GM12878 (cell line): ENCODE measurements at regions not wholly inside any gene's neighbourhood (a gene's known extent, or its start where the extent isn't known, plus 50 kb on each side); places are given as distances from the start of the nearest gene placed in this dataset.

Experiments used
- ATAC-seq: fragments of 200-7000 bp; cut with Tn5 transposase; 3 replicates; pipeline ENCODE4 v1.9.1; 2020; ENCODE audit warnings: mild to moderate bottlenecking, moderate library complexity
- BruUV-seq: library from RNA; stranded (reverse); fragments of 400-500 nt; replicated peaks from 2 replicates; lab custom pipeline; 2021; lab: Mats Ljungman, UMichigan
- CTCF ChIA-PET: fragments of 300-600 bp; sonication (Branson Sonifier 250); formaldehyde crosslinking; extraction: SDS; loops from one replicate; lab custom pipeline; 2021; ENCODE audit warnings: inconsistent platforms; lab: Yijun Ruan, JAX
- POLR2A ChIA-PET: fragments of 350-600 bp; formaldehyde crosslinking; extraction: SDS; loops from one replicate; lab custom pipeline; 2021; ENCODE audit warnings: inconsistent platforms; lab: Charles Lee
- RAD21 ChIA-PET: fragments of 300-600 bp; sonication (Branson Sonifier 250); formaldehyde crosslinking; loops from one replicate; lab custom pipeline; 2023; ENCODE audit warnings: antibody characterized with exemption; ENCODE audit not compliant: unreplicated experiment; lab: Charles Lee
- SMC1A ChIA-PET: fragments of 300-600 bp; sonication (Branson Sonifier 250); formaldehyde crosslinking; loops from one replicate; lab custom pipeline; 2023; ENCODE audit not compliant: unreplicated experiment, uncharacterized antibody; lab: Charles Lee
- DNase-seq: peaks from one replicate; pipeline ENCODE4 v3.0.0-alpha.2; 2011; ENCODE audit warnings: low read depth, low spot score
- FAIRE-seq: peaks from 3 replicates; lab custom pipeline; 2011; peaks lifted over from hg19 to GRCh38; lab: Jason Lieb, UNC
- H2AFZ ChIP-seq: 2 replicates; pipeline ENCODE4 v1.6.0; 2011; ENCODE audit warnings: low read depth, low read length, control low read depth; ENCODE audit not compliant: control insufficient read depth
- H3K27ac ChIP-seq: 2 replicates; pipeline ENCODE4 v1.5.1; 2011; ENCODE audit warnings: control low read depth; ENCODE audit not compliant: control insufficient read depth, insufficient read depth
- H3K27me3 ChIP-seq, 2 experiments: replicated peaks in 1 of 2; 2 replicates each; pipeline versions ENCODE4 v1.6.0 to v1.6.1; 2011; ENCODE audit warnings: low read length in 1 of 2; ENCODE audit not compliant: control insufficient read depth in 2 of 2, insufficient read depth in 2 of 2
- H3K36me3 ChIP-seq, 2 experiments: 2 replicates each; pipeline ENCODE4 v1.5.1; 2011; ENCODE audit warnings: low read length in 1 of 2; ENCODE audit not compliant: control insufficient read depth in 2 of 2, insufficient read depth in 2 of 2
- H3K4me1 ChIP-seq: 2 replicates; pipeline ENCODE4 v1.6.1; 2011; ENCODE audit warnings: mild to moderate bottlenecking, low read length, moderate library complexity, mixed read lengths; ENCODE audit not compliant: control insufficient read depth, insufficient read depth
- H3K4me2 ChIP-seq: 2 replicates; pipeline ENCODE4 v1.6.0; 2011; ENCODE audit warnings: control low read depth; ENCODE audit not compliant: control insufficient read depth, insufficient read depth
- H3K4me3 ChIP-seq: fragments of 200-600 bp; sonication (generic); 2 replicates; pipeline ENCODE4 v1.5.1; 2016
- H3K79me2 ChIP-seq: 2 replicates; pipeline ENCODE4 v1.6.0; 2011; ENCODE audit warnings: low read length; ENCODE audit not compliant: control insufficient read depth, insufficient read depth
- H3K9ac ChIP-seq: 2 replicates; pipeline ENCODE4 v1.8.0; 2011; ENCODE audit warnings: low read length, control low read depth, mixed read lengths; ENCODE audit not compliant: control insufficient read depth, insufficient read depth
- H3K9me3 ChIP-seq: replicated peaks from 3 replicates; pipeline ENCODE4 v1.5.1; 2011; ENCODE audit warnings: mild to moderate bottlenecking, low read length; ENCODE audit not compliant: control insufficient read depth, insufficient read depth
- H4K20me1 ChIP-seq: 2 replicates; pipeline ENCODE4 v1.6.0; 2011; ENCODE audit not compliant: control insufficient read depth, insufficient read depth
- BHLHE40 ChIP-seq, 2 experiments: fragments of 450-650 bp in 1 of 2; IDR thresholded peaks; 2 replicates each; pipeline ENCODE4 v1.6.1; 2011 to 2017; ENCODE audit warnings: low read depth in 2 of 2, borderline replicate concordance in 1 of 2, improper control_type of control experiment in 1 of 2, low read length in 1 of 2, mild to moderate bottlenecking in 1 of 2
- CBFB ChIP-seq: IDR thresholded peaks from 2 replicates; pipeline ENCODE4 v1.6.1; 2016; ENCODE audit warnings: antibody characterized with exemption, low read depth
- CHD2 ChIP-seq: IDR thresholded peaks from 2 replicates; pipeline ENCODE4 v1.6.1; 2011; ENCODE audit warnings: low read depth, low read length, improper control_type of control experiment, borderline replicate concordance
- EED ChIP-seq: sonication (generic); IDR thresholded peaks from 2 replicates; pipeline ENCODE4 v1.6.1; 2016; ENCODE audit warnings: antibody characterized with exemption, low read depth
- ELK1 ChIP-seq: IDR thresholded peaks from 2 replicates; pipeline ENCODE4 v1.6.1; 2012; ENCODE audit warnings: low read depth, low read length, improper control_type of control experiment
- JUNB ChIP-seq: IDR thresholded peaks from 2 replicates; pipeline ENCODE4 v1.6.1; 2016; ENCODE audit warnings: antibody characterized with exemption, mild to moderate bottlenecking
- KDM1A ChIP-seq: fragments of 200-600 bp; sonication (generic); IDR thresholded peaks from 2 replicates; pipeline ENCODE4 v1.6.1; 2016; ENCODE audit warnings: borderline replicate concordance
- NR2C2 ChIP-seq: IDR thresholded peaks from 2 replicates; pipeline ENCODE4 v1.6.1; 2011; ENCODE audit warnings: borderline replicate concordance, low read depth; ENCODE audit not compliant: control insufficient read depth, insufficient read length
- PKNOX1 ChIP-seq: fragments of 450-650 bp; IDR thresholded peaks from 2 replicates; pipeline ENCODE4 v1.6.1; 2016; ENCODE audit warnings: mild to moderate bottlenecking
- RUNX3 ChIP-seq: IDR thresholded peaks from 2 replicates; pipeline ENCODE4 v1.6.1; 2012; ENCODE audit warnings: low read length, inconsistent platforms
- SIX5 ChIP-seq: IDR thresholded peaks from 2 replicates; pipeline ENCODE4 v1.6.1; 2011; ENCODE audit warnings: mild to moderate bottlenecking, low read depth, low read length, moderate library complexity; ENCODE audit not compliant: severe bottlenecking
- SP1 ChIP-seq: IDR thresholded peaks from one replicate; pipeline ENCODE4 v1.6.1; 2011; ENCODE audit warnings: low read depth, low read length
- SPI1 ChIP-seq: IDR thresholded peaks from 2 replicates; pipeline ENCODE4 v1.6.1; 2011; ENCODE audit warnings: low read depth, mild to moderate bottlenecking, low read length, moderate library complexity, borderline replicate concordance; ENCODE audit not compliant: insufficient read depth
- SUZ12 ChIP-seq: fragments of 200-600 bp; sonication (generic); IDR thresholded peaks from one replicate; pipeline ENCODE4 v1.6.1; 2018; ENCODE audit warnings: antibody characterized with exemption, mild to moderate bottlenecking; ENCODE audit not compliant: unreplicated experiment
- TCF7 ChIP-seq: IDR thresholded peaks from 2 replicates; pipeline ENCODE4 v1.6.1; 2014; ENCODE audit warnings: antibody characterized with exemption, borderline replicate concordance
- USF1 ChIP-seq: IDR thresholded peaks from 2 replicates; pipeline ENCODE4 v1.6.1; 2011; ENCODE audit warnings: borderline replicate concordance, low read depth, mild to moderate bottlenecking, moderate library complexity, mixed read lengths, low read length; ENCODE audit not compliant: insufficient read depth; ENCODE audit errors: extremely low read length
- ZBTB33 ChIP-seq: fragments of 450-650 bp; IDR thresholded peaks from 2 replicates; pipeline ENCODE4 v1.6.1; 2017; ENCODE audit warnings: mild to moderate bottlenecking
- ZNF274 ChIP-seq: IDR thresholded peaks from one replicate; pipeline ENCODE4 v1.8.0; 2011; ENCODE audit not compliant: insufficient read length, insufficient read depth
- WGBS: methylation state at CpG from one replicate; pipeline ENCODE4 v1.1.6; 2016; ENCODE audit warnings: low lambda C conversion rate; ENCODE audit not compliant: insufficient replicate concordance, insufficient coverage; ENCODE audit errors: missing lambda C conversion rate; 5-methylcytosine and 5-hydroxymethylcytosine counted together
- in situ Hi-C: fragments of 300-500 bp; cut with MboI; formaldehyde crosslinking; loops from 9 replicates; pipeline ENCODE4 v1.14.3; 2018; ENCODE audit warnings: mixed read lengths
- intact Hi-C: fragments of 100-400 bp; cut with micrococcal nuclease; formaldehyde crosslinking; loops from one replicate; pipeline ENCODE4 v1.14.2; 2022; ENCODE audit not compliant: unreplicated experiment

GRCh38 chr10:3469639-3470020 lies 297.0 kb upstream of the PITRM1 start:
- no peak for ATAC-seq
- no TSS peak for BruUV-seq
- Histone ChIP-seq H3K9ac (no peak overlapping the region), H3K9me3 (no peaks in the 10 kb centered on the region), H3K27ac (no peak overlapping the region), H3K36me3 (no peaks in the 10 kb centered on the region), H3K4me2 (no peak overlapping the region), H2AFZ (no peak overlapping the region), H3K4me3 (no peak overlapping the region), H3K27me3 (no peaks in the 10 kb centered on the region), H3K4me1 (peaks cover 10% of the 10 kb centered on the region), H4K20me1 (no peaks in the 10 kb centered on the region), H3K79me2 (no peaks in the 10 kb centered on the region)
- RAD21 ChIA-PET: no interaction called here
- POLR2A ChIA-PET: no interaction called here
- CTCF ChIA-PET: no interaction called here
- in situ Hi-C loops (no loop called here), intact Hi-C loops (loop anchor here (10.0 kb wide), 1 partner anchor 315 kb away; the partner anchor contains the start of gene KLF6)
- TF ChIP-seq USF1 (no peak), NR2C2 (no peak), TCF7 (no peak), CHD2 (no peak), JUNB (no peak), ZNF274 (no peak), CBFB (no peak), SUZ12 (no peak), RUNX3 (no peak), ELK1 (no peak), SIX5 (no peak), KDM1A (no peak), EED (no peak), ZBTB33 (no peak), BHLHE40 (IDR thresholded peaks at IDR 0.05; ENCODE audit: borderline replicate concordance in 1 of 2, low read depth in 2 of 2, low read length in 1 of 2) (no peak), PKNOX1 (no peak), SPI1 (no peak), SP1 (no peak)
- no peak for DNase-seq
- SMC1A ChIA-PET: no interaction called here
- WGBS: 38% methylated on average over 2 of the region's 2 CpGs
- FAIRE-seq: no peak
